ENCODE measurements at regions not wholly inside any gene's neighbourhood (a gene's known extent, or its start where the extent isn't known, plus 50 kb on each side); places are given as distances from the start of the nearest gene placed in this dataset.

DNA sequence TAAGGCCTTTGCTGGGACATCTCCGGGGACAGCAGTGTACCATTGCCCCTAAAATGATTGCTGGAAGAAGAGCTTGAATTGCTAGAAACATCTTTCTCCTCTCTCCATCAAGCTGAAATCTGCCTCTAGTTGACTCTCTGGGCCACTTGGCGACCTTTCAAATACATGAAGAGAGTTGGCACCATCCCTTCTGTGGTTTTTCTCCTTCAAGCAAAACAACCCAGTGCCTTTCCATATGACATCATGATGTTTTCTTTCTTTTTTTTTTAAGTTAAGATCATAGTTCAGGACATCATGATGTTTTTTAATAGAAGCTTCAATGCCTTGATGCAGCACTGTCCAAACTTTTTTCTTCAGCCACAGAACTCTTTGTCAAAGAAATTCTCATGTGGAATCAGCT is 144.0 kb upstream of the PTPRG start (continued):
- TF ChIP-seq ZNF671 (CRISPR knock-in tag; IDR thresholded peaks at IDR 0.05), result no peak
- TF ChIP-seq FOXK1 (CRISPR knock-in tag; IDR thresholded peaks at IDR 0.05), result no peak

DNA sequence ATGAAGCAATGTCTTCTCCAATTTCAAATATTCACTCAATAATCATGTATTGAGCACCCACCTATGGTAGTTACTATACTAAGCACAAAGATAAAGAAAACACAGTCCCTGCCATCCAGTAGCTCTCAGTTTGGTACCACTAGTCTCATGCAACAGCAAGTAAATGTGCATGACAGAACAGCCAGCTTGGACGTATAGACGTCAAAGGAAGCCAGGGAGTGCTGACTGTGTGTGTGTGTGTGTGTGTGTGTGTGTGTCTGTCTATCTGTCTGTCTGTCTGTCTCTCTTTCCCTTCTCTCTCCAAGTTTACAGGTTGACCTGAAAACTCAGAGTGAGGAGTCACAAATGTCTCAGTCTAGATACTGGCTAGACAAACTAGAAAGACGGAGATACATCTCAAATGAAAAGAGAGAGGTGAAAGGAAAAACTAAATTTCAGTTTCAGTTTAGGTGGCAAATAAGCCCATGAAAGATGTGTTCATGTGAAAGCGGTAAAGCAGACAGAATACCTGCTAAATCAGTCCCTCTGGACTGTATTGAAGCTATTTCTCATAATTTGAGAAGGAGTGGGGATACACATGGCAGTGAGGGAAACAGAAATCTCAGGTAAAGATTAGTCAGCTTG is 141.1 kb upstream of the PTPRG start:
- DNase-seq (ENCODE audit: low spot score), result no peak
- ChIA-PET POLR2A (interaction anchor here (0.7 kb wide), 1 partner anchor 15 kb away, joined by 3 read pairs; no protein-coding TSS in a partner anchor), CTCF (no interaction called here)
- Mint-ChIP-seq H3K36me3 (no peaks in the 10 kb centered on the region), H3K4me1 (no peaks in the 10 kb centered on the region), H3K27ac (no peak overlapping the region), H3K4me3 (no peak overlapping the region), H3K27me3 (ENCODE audit: low read depth) (no peaks in the 10 kb centered on the region), H3K9me3 (no peaks in the 10 kb centered on the region)
- TF ChIP-seq, protein P1, sequence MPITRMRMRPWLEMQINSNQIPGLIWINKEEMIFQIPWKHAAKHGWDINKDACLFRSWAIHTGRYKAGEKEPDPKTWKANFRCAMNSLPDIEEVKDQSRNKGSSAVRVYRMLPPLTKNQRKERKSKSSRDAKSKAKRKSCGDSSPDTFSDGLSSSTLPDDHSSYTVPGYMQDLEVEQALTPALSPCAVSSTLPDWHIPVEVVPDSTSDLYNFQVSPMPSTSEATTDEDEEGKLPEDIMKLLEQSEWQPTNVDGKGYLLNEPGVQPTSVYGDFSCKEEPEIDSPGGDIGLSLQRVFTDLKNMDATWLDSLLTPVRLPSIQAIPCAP (CRISPR knock-in tag; IDR thresholded peaks at IDR 0.05), result no peak
- TF ChIP-seq NR1H2 (CRISPR knock-in tag; IDR thresholded peaks at IDR 0.05) (no peak), ZNF416 (CRISPR knock-in tag; IDR thresholded peaks at IDR 0.05) (no peak), ATF1 (CRISPR knock-in tag; IDR thresholded peaks at IDR 0.05) (no peak), ELF4 (CRISPR knock-in tag; IDR thresholded peaks at IDR 0.05; ENCODE audit: low read depth) (no peak)
- TF ChIP-seq, protein P2, sequence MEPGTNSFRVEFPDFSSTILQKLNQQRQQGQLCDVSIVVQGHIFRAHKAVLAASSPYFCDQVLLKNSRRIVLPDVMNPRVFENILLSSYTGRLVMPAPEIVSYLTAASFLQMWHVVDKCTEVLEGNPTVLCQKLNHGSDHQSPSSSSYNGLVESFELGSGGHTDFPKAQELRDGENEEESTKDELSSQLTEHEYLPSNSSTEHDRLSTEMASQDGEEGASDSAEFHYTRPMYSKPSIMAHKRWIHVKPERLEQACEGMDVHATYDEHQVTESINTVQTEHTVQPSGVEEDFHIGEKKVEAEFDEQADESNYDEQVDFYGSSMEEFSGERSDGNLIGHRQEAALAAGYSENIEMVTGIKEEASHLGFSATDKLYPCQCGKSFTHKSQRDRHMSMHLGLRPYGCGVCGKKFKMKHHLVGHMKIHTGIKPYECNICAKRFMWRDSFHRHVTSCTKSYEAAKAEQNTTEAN (CRISPR knock-in tag; IDR thresholded peaks at IDR 0.05), result no peak
- TF ChIP-seq, protein P3, sequence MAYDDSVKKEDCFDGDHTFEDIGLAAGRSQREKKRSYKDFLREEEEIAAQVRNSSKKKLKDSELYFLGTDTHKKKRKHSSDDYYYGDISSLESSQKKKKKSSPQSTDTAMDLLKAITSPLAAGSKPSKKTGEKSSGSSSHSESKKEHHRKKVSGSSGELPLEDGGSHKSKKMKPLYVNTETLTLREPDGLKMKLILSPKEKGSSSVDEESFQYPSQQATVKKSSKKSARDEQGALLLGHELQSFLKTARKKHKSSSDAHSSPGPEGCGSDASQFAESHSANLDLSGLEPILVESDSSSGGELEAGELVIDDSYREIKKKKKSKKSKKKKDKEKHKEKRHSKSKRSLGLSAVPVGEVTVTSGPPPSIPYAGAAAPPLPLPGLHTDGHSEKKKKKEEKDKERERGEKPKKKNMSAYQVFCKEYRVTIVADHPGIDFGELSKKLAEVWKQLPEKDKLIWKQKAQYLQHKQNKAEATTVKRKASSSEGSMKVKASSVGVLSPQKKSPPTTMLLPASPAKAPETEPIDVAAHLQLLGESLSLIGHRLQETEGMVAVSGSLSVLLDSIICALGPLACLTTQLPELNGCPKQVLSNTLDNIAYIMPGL (CRISPR knock-in tag; IDR thresholded peaks at IDR 0.05), result no peak
- ATAC-seq, result no peak

DNA sequence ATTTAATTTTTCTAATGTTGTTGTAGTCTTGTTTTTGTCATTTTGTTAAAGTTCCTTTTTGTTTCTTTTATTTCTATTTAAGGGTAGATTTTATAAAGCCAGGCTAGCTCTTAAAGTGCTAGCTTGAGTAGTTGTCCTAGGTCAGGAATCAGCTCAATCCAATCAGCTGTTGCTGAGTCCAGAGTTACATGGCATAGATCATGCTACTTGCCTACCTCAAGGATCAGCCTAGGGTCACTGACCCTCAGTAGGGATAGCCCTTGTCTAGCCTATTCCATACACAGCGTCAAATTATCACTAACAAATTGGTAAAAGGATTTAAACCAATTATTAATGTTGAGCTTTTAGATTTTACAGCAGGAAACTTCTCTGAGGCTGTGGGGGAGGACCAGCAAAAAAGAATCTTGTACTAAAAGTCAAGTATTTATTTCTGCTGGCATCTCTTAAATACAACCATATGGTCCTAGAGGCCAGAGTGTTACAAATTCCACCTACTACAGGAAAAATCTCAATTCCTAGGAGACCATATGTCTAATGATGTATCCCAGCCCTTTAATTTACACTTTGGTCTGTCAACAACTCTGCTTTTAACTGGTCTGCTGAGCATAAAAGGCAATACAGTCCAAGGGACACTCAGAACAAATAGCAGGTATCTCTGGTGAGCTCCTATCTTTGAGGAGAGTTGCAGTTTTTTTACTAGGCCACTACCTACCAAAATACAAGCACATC is 138.3 kb upstream of the PTPRG start:
- TF ChIP-seq SP1 (CRISPR knock-in tag; conservative IDR thresholded peaks at IDR 0.05) (no peak), NFYB (CRISPR knock-in tag; conservative IDR thresholded peaks at IDR 0.05; ENCODE audit: low read depth) (no peak), GRHL2 (CRISPR knock-in tag; IDR thresholded peaks at IDR 0.05; ENCODE audit: insufficient replicate concordance, severe bottlenecking) (no peak)
- Mint-ChIP-seq H3K9me3 (no peaks in the 10 kb centered on the region), H3K36me3 (no peaks in the 10 kb centered on the region), H3K4me3 (no peak overlapping the region), H3K4me1 (no peaks in the 10 kb centered on the region), H3K27ac (no peak overlapping the region), H3K27me3 (ENCODE audit: low read depth) (no peaks in the 10 kb centered on the region)
- ChIA-PET CTCF (interaction anchor here (1.4 kb wide), 1 partner anchor 764 kb away, joined by 3 read pairs; no protein-coding TSS in a partner anchor), POLR2A (no interaction called here)
- ATAC-seq, result no peak
- no peak for DNase-seq (ENCODE audit: low spot score)

DNA sequence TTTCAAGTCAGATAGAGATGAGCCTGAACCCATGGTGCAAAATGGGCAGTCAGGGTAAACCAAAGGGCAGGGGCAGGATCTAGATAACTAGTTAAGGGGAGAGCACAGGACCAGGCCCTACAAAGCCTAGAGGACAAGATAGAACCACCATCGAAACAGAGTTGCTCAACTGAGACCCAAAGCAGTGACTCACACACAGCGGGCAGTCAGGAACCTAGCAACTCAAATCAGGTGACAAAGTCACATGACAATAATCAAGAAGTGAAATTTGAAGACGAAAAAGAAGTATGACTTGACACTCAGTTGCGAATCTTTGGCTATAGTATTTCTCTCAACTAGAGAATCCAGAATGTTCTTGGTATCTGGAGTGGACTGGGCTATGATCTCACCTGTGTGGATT is 136.0 kb upstream of the PTPRG start:
- ChIA-PET POLR2A (no interaction called here), CTCF (no interaction called here)
- Mint-ChIP-seq H3K9me3 (no peaks in the 10 kb centered on the region), H3K36me3 (no peaks in the 10 kb centered on the region), H3K4me3 (no peak overlapping the region), H3K27ac (no peak overlapping the region), H3K4me1 (no peaks in the 10 kb centered on the region), H3K27me3 (ENCODE audit: low read depth) (no peaks in the 10 kb centered on the region)
- DNase-seq (ENCODE audit: low spot score) (no peak), ATAC-seq (no peak)
- no peak for TF ChIP-seq CBFB (CRISPR knock-in tag; IDR thresholded peaks at IDR 0.05; ENCODE audit: low read depth)
- TF ChIP-seq, protein P4, sequence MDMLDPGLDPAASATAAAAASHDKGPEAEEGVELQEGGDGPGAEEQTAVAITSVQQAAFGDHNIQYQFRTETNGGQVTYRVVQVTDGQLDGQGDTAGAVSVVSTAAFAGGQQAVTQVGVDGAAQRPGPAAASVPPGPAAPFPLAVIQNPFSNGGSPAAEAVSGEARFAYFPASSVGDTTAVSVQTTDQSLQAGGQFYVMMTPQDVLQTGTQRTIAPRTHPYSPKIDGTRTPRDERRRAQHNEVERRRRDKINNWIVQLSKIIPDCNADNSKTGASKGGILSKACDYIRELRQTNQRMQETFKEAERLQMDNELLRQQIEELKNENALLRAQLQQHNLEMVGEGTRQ (CRISPR knock-in tag; IDR thresholded peaks at IDR 0.05), result peak; percentile 35; the same call in 1 of the 2 replicates
